Loucy (cell line): ENCODE measurements at regions not wholly inside any gene's neighbourhood (a gene's known extent, or its start where the extent isn't known, plus 50 kb on each side); places are given as distances from the start of the nearest gene placed in this dataset.

Experiments
- H2AFZ ChIP-seq: fragments of 200-600 bp; sonication (generic); 2 replicates; pipeline ENCODE4 v1.6.0; 2016; ENCODE audit warnings: antibody characterized with exemption, mild to moderate bottlenecking, low read length, moderate library complexity
- H3F3A ChIP-seq: fragments of 200-600 bp; 2 replicates; pipeline ENCODE4 v1.6.0; 2016; ENCODE audit warnings: antibody characterized with exemption, low read depth, mild to moderate bottlenecking
- H3K27me3 ChIP-seq: fragments of 200-600 bp; sonication (generic); 2 replicates; pipeline ENCODE4 v1.6.1; 2014; ENCODE audit warnings: low read length, mild to moderate bottlenecking; ENCODE audit not compliant: insufficient read depth, poor library complexity, severe bottlenecking
- H3K36me3 ChIP-seq: fragments of 200-600 bp; sonication (generic); 2 replicates; pipeline ENCODE4 v1.6.1; 2016; ENCODE audit warnings: low read length; ENCODE audit not compliant: insufficient read depth
- H3K4me1 ChIP-seq: fragments of 200-600 bp; sonication (generic); 2 replicates; pipeline ENCODE4 v1.5.1; 2014; ENCODE audit warnings: low read length, mild to moderate bottlenecking; ENCODE audit not compliant: insufficient read depth, poor library complexity, severe bottlenecking
- H3K4me2 ChIP-seq: fragments of 200-600 bp; sonication (generic); 2 replicates; pipeline ENCODE4 v1.6.0; 2014; ENCODE audit warnings: antibody characterized with exemption, low read length, low read depth, mild to moderate bottlenecking; ENCODE audit not compliant: poor library complexity, severe bottlenecking
- H3K4me3 ChIP-seq: fragments of 200-600 bp; sonication (generic); 2 replicates; pipeline ENCODE4 v1.5.1; 2014; ENCODE audit warnings: low read length, mild to moderate bottlenecking, mixed read lengths; ENCODE audit not compliant: poor library complexity, severe bottlenecking
- H3K79me2 ChIP-seq: fragments of 200-600 bp; sonication (generic); 2 replicates; pipeline ENCODE4 v1.6.1; 2014; ENCODE audit warnings: low read length; ENCODE audit not compliant: insufficient read depth
- H3K9ac ChIP-seq: fragments of 200-600 bp; sonication (generic); 2 replicates; pipeline ENCODE4 v1.6.0; 2014; ENCODE audit warnings: mild to moderate bottlenecking, low read depth, low read length, moderate library complexity; ENCODE audit not compliant: poor library complexity, severe bottlenecking
- H3K9me2 ChIP-seq: fragments of 200-600 bp; sonication (generic); replicated peaks from 2 replicates; pipeline ENCODE4 v1.6.1; 2016; ENCODE audit warnings: low read depth, low read length, mixed read lengths
- H3K9me3 ChIP-seq: fragments of 200-600 bp; sonication (generic); 2 replicates; pipeline ENCODE4 v1.6.1; 2014; ENCODE audit warnings: mild to moderate bottlenecking, antibody characterized with exemption, low read length, low read depth; ENCODE audit not compliant: insufficient read depth
- H4K20me1 ChIP-seq: fragments of 200-600 bp; sonication (generic); 2 replicates; pipeline ENCODE4 v1.6.0; 2014; ENCODE audit warnings: antibody characterized with exemption, low read length, mild to moderate bottlenecking; ENCODE audit not compliant: insufficient read depth, poor library complexity, severe bottlenecking
- CTCF ChIP-seq: fragments of 200-600 bp; sonication (generic); conservative IDR thresholded peaks from 2 replicates; pipeline ENCODE4 v1.5.1; 2014; ENCODE audit warnings: mild to moderate bottlenecking, antibody characterized with exemption, low read length
- EZH2phosphoT487 ChIP-seq: fragments of 200-600 bp; IDR thresholded peaks from 2 replicates; pipeline ENCODE4 v1.6.1; 2018; ENCODE audit warnings: antibody characterized with exemption, mild to moderate bottlenecking, moderate library complexity, borderline replicate concordance

GRCh38 chr2:51575181-51575580, 543.2 kb upstream of the NRXN1 start:
- H2AFZ ChIP-seq, result no peak overlapping the region
- H3K9me2 ChIP-seq, result no peaks in the 10 kb centered on the region
- no peaks in the 10 kb centered on the region for H3F3A ChIP-seq
- H3K79me2 ChIP-seq, result no peaks in the 10 kb centered on the region
- H3K36me3 ChIP-seq, result no peaks in the 10 kb centered on the region
- H3K27me3 ChIP-seq, result no peaks in the 10 kb centered on the region
- TF ChIP-seq EZH2phosphoT487, result no peak
- TF ChIP-seq CTCF, result no peak
- H3K4me1 ChIP-seq, result no peaks in the 10 kb centered on the region
- no peaks in the 10 kb centered on the region for H3K9me3 ChIP-seq
- no peak overlapping the region for H3K4me3 ChIP-seq
- H4K20me1 ChIP-seq, result no peaks in the 10 kb centered on the region
- no peak overlapping the region for H3K4me2 ChIP-seq
- H3K9ac ChIP-seq, result no peak overlapping the region

- Histone ChIP-seq H3F3A (no peaks in the 10 kb centered on the region), H3K27me3 (no peaks in the 10 kb centered on the region), H3K9ac (no peak overlapping the region), H3K9me2 (no peaks in the 10 kb centered on the region), H3K4me3 (no peak overlapping the region), H3K4me2 (no peak overlapping the region), H3K36me3 (no peaks in the 10 kb centered on the region), H3K79me2 (no peaks in the 10 kb centered on the region), H3K4me1 (no peaks in the 10 kb centered on the region), H2AFZ (no peak overlapping the region), H3K9me3 (no peaks in the 10 kb centered on the region), H4K20me1 (no peaks in the 10 kb centered on the region)
- TF ChIP-seq EZH2phosphoT487, result no peak
Observed at GRCh38 chr2:51559026-51559425, 527.1 kb upstream of the NRXN1 start.

- H3K9ac ChIP-seq, result no peak overlapping the region
- H2AFZ ChIP-seq, result no peak overlapping the region
- H3K4me3 ChIP-seq, result no peak overlapping the region
- no peaks in the 10 kb centered on the region for H4K20me1 ChIP-seq
- H3K27me3 ChIP-seq, result no peaks in the 10 kb centered on the region
- no peak overlapping the region for H3K4me2 ChIP-seq
- H3K9me3 ChIP-seq, result no peaks in the 10 kb centered on the region
- no peaks in the 10 kb centered on the region for H3K36me3 ChIP-seq
- TF ChIP-seq CTCF (no peak), EZH2phosphoT487 (no peak)
- no peaks in the 10 kb centered on the region for H3K79me2 ChIP-seq
- no peaks in the 10 kb centered on the region for H3K4me1 ChIP-seq
- no peaks in the 10 kb centered on the region for H3K9me2 ChIP-seq
- H3F3A ChIP-seq, result no peaks in the 10 kb centered on the region
Observed at GRCh38 chr2:51553476-51553875, 521.5 kb upstream of the NRXN1 start.

GRCh38 chr2:51535763-51536162, 503.8 kb upstream of the NRXN1 start:
- Histone ChIP-seq H3K4me2 (no peak overlapping the region), H3K79me2 (no peaks in the 10 kb centered on the region), H4K20me1 (no peaks in the 10 kb centered on the region), H3K4me1 (no peaks in the 10 kb centered on the region), H3K27me3 (no peaks in the 10 kb centered on the region), H3K9me2 (no peaks in the 10 kb centered on the region), H2AFZ (no peak overlapping the region), H3K36me3 (no peaks in the 10 kb centered on the region), H3F3A (no peaks in the 10 kb centered on the region), H3K4me3 (no peak overlapping the region), H3K9ac (no peak overlapping the region), H3K9me3 (no peaks in the 10 kb centered on the region)
- no peak for TF ChIP-seq CTCF
